K562 (cell line): ENCODE measurements at regions not wholly inside any gene's neighbourhood (a gene's known extent, or its start where the extent isn't known, plus 50 kb on each side); places are given as distances from the start of the nearest gene placed in this dataset.

Source experiments
- ATAC-seq: fragments of 200-7000 bp; cut with Tn5 transposase; 3 replicates; pipeline ENCODE4 v1.9.1; 2020; ENCODE audit warnings: moderate library complexity
- BruUV-seq: library from RNA; stranded (reverse); fragments of 400-500 nt; replicated peaks from 2 replicates; lab custom pipeline; 2021; lab: Mats Ljungman, UMichigan
- CTCF ChIA-PET: fragments of 300-600 bp; formaldehyde crosslinking; extraction: SDS; loops from one replicate; lab custom pipeline; 2021; ENCODE audit warnings: low intra/inter-chr PET ratio; lab: Yijun Ruan, JAX
- POLR2A ChIA-PET: fragments of 300-600, 350-650 bp; sonication (Branson Sonifier 250); formaldehyde crosslinking; extraction: SDS; loops from one replicate; lab custom pipeline; 2021; ENCODE audit warnings: antibody characterized with exemption, inconsistent platforms; lab: Yijun Ruan, JAX
- DNase-seq, 4 experiments: peaks; one replicate each; pipeline versions ENCODE4 v3.0.0 to v3.0.0-alpha.2; 2011 to 2018; ENCODE audit warnings: low spot score in 3 of 4, mixed read lengths in 3 of 4; ENCODE audit errors: extremely low read depth in 1 of 4
- FAIRE-seq: peaks from 2 replicates; lab custom pipeline; 2011; peaks lifted over from hg19 to GRCh38; lab: Jason Lieb, UNC
- H2AFZ ChIP-seq: 2 replicates; pipeline ENCODE4 v1.6.0; 2011; ENCODE audit warnings: low read depth, low read length, control low read depth, inconsistent platforms
- H3K27ac ChIP-seq: fragments of 200-600 bp; 3 replicates; pipeline ENCODE4 v1.8.0; 2011; ENCODE audit warnings: low read depth, mild to moderate bottlenecking, control low read depth, inconsistent platforms, low read length, moderate library complexity, mixed read lengths; ENCODE audit errors: extremely low read depth
- H3K27me3 ChIP-seq, 2 experiments: fragments of 300-600 bp in 1 of 2; 2 replicates in 1 of 2; 3 replicates in 1 of 2; pipeline versions ENCODE4 v1.6.0 to v1.8.0; 2011; ENCODE audit warnings: inconsistent platforms in 2 of 2, low read length in 2 of 2, mild to moderate bottlenecking in 1 of 2, mixed read lengths in 1 of 2, moderate library complexity in 1 of 2; ENCODE audit not compliant: control insufficient read depth in 2 of 2, insufficient read depth in 2 of 2
- H3K36me3 ChIP-seq: fragments of 300-600 bp; 3 replicates; pipeline ENCODE4 v1.8.0; 2011; ENCODE audit warnings: mild to moderate bottlenecking, low read length, inconsistent platforms; ENCODE audit not compliant: control insufficient read depth, insufficient read depth
- H3K4me1 ChIP-seq, 2 experiments: fragments of 200-600 bp in 1 of 2; replicated peaks in 1 of 2; 2 replicates in 1 of 2; 3 replicates in 1 of 2; pipeline versions ENCODE4 v1.5.1 to v1.8.0; 2011; ENCODE audit warnings: inconsistent platforms in 2 of 2, low read length in 2 of 2, mild to moderate bottlenecking in 1 of 2, mixed read lengths in 1 of 2, moderate library complexity in 1 of 2; ENCODE audit not compliant: control insufficient read depth in 2 of 2, insufficient read depth in 2 of 2
- H3K4me2 ChIP-seq: 2 replicates; pipeline ENCODE4 v1.6.1; 2011; ENCODE audit warnings: low read length, control low read depth, inconsistent platforms, mixed read lengths; ENCODE audit not compliant: insufficient read depth
- H3K4me3 ChIP-seq: fragments of 200-600 bp; sonication (generic), shearing (Covaris generic); 2 replicates; pipeline ENCODE4 v1.5.1; 2016; ENCODE audit warnings: control low read depth, inconsistent platforms
- H3K79me2 ChIP-seq: fragments of 200-600 bp; 3 replicates; pipeline ENCODE4 v1.8.0; 2011; ENCODE audit warnings: low read length, inconsistent platforms; ENCODE audit not compliant: control insufficient read depth, insufficient read depth
- H3K9ac ChIP-seq, 2 experiments: 2 replicates each; pipeline versions ENCODE4 v1.6.0 to v1.6.1; 2011; ENCODE audit warnings: low read depth in 2 of 2, low read length in 2 of 2, control low read depth in 1 of 2, inconsistent platforms in 1 of 2, mild to moderate bottlenecking in 1 of 2, mixed read lengths in 1 of 2; ENCODE audit not compliant: insufficient read depth in 1 of 2
- H3K9me1 ChIP-seq: one replicate; pipeline ENCODE4 v1.6.0; 2011; ENCODE audit warnings: inconsistent platforms, mild to moderate bottlenecking, low read length, moderate library complexity; ENCODE audit not compliant: control insufficient read depth, insufficient read depth
- H3K9me3 ChIP-seq: replicated peaks from 2 replicates; pipeline ENCODE4 v1.5.1; 2011; ENCODE audit warnings: low read depth, low read length, inconsistent platforms; ENCODE audit not compliant: control insufficient read depth, insufficient read depth
- H4K20me1 ChIP-seq: replicated peaks from 2 replicates; pipeline ENCODE4 v1.6.1; 2011; ENCODE audit warnings: low read length, inconsistent platforms, mixed read lengths; ENCODE audit not compliant: control insufficient read depth, insufficient read depth
- NFIX ChIP-seq: fragments of 250-450 bp; sonication (Bioruptor Pico); IDR thresholded peaks from 2 replicates; pipeline ENCODE4 v1.4.0; 2020; ENCODE audit warnings: low read depth, mild to moderate bottlenecking, moderate library complexity
- NFXL1 ChIP-seq: fragments of 450-650 bp; formaldehyde crosslinking; IDR thresholded peaks from 2 replicates; pipeline ENCODE4 v1.4.0; 2021; ENCODE audit warnings: mild to moderate bottlenecking
- PHB ChIP-seq: fragments of 250-450 bp; sonication (Bioruptor Pico); IDR thresholded peaks from 2 replicates; pipeline ENCODE4 v1.5.0; 2021
- TAF15 ChIP-seq: fragments of 200-400 bp; formaldehyde crosslinking; IDR thresholded peaks from 2 replicates; pipeline ENCODE4 v1.6.1; 2017; ENCODE audit warnings: mild to moderate bottlenecking, low read depth, low read length, moderate library complexity
- ZBTB17 ChIP-seq: fragments of 450-650 bp; formaldehyde crosslinking; IDR thresholded peaks from 2 replicates; pipeline ENCODE4 v1.4.0; 2020; ENCODE audit warnings: mild to moderate bottlenecking
- ZKSCAN3 ChIP-seq: fragments of 250-450 bp; sonication (Bioruptor Pico); IDR thresholded peaks from 2 replicates; pipeline ENCODE4 v1.4.0; 2020
- WGBS: fragments of 100-300 bp; shearing (Covaris generic); methylation state at CpG from one replicate; pipeline ENCODE4 v1.1.6; 2016; ENCODE audit warnings: low coverage, mixed read lengths; ENCODE audit not compliant: insufficient coverage; ENCODE audit errors: missing lambda C conversion rate; 5-methylcytosine and 5-hydroxymethylcytosine counted together
- in situ Hi-C: fragments of 300-500 bp; cut with MboI; formaldehyde crosslinking; loops from 4 replicates; pipeline ENCODE4 v1.15.0; 2018; ENCODE audit warnings: inconsistent platforms, mixed read lengths
- intact Hi-C: fragments of 100-400 bp; cut with micrococcal nuclease; formaldehyde crosslinking; loops from 2 replicates; pipeline ENCODE4 v1.14.2; 2022
- TF ChIP-seq, protein P1 (sequence below): fragments of 250-450 bp; sonication (Bioruptor Pico); IDR thresholded peaks from 2 replicates; pipeline ENCODE4 v1.8.0; 2021; ENCODE audit warnings: moderate library complexity, mild to moderate bottlenecking, inconsistent platforms
- TF ChIP-seq, protein P2 (sequence below): fragments of 250-450 bp; sonication (Bioruptor Pico); IDR thresholded peaks from 2 replicates; pipeline ENCODE4 v1.8.0; 2022; ENCODE audit warnings: moderate library complexity, mild to moderate bottlenecking, inconsistent platforms

DNA sequence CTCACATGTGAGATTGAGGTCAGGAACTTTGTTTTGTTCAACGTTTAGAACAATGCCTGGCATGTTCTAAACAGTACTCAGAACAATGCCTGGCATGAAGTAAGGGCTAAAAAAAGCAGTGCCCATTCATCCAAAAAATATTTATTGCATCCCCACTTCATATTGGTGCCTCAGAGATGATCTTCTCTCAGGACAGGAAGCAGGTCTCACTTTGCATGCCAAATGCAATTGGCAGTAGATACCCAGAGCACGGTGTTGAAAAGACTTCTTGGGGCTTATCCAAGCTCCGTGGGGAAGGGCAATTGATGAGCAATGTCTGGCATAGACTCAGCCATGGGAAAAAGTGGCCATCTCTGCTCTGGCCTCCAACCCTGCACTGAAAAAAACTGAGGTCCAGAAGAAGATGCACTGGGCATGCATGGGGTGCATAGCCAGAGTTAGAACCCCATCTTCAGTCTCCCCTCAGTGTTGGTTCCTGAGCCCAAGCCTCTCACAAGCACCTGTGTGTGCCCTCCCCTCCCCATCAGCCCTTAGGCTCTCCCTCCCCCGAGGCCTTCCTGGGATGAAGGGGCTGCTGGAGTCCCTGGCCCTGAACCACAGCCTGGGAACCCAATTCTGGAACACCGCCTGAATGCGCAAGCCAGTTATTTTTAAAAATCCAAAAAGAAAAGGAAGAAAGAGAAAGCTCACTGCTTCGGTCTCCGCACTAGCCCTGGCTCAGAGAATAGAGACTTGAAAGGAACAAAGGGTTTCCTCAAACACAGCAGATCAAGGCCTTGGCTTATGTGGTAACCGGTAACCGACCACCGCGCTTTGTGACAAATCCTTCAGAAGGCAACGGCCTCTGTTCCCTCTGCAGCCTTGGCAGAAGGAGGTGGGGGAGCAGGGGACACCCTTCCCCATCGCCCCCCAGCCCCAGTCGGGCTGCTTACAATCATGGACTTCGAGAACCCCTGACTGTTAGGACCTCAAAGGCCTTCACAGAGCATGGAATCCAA lies 78.5 kb upstream of the SIRPA start:
- no peaks in the 10 kb centered on the region for H3K36me3 ChIP-seq
- no TSS peak for BruUV-seq
- no peaks in the 10 kb centered on the region for H3K4me1 ChIP-seq
- 0 out of 5 replicates have a peak, but pooled peaks cover 0 to 6% of the 10 kb centered on the region in 2 experiments for H3K27me3 ChIP-seq
- FAIRE-seq (no peak), DNase-seq (no peak), ATAC-seq (no peak)
- ChIA-PET CTCF (no interaction called here), POLR2A (no interaction called here)
- H3K27ac ChIP-seq = no peak overlapping the region
- H3K79me2 ChIP-seq = no peaks in the 10 kb centered on the region
- intact Hi-C loops = no loop called here
- WGBS = 2% methylated on average over 13 of the region's 16 CpGs
- no peaks in the 10 kb centered on the region for H4K20me1 ChIP-seq
- H3K9ac ChIP-seq = no peak overlapping the region
- in situ Hi-C loops = no loop called here
- H3K9me3 ChIP-seq = no peaks in the 10 kb centered on the region
- no peak overlapping the region for H3K4me2 ChIP-seq
- TF ChIP-seq ZKSCAN3 (no peak), PHB (CRISPR knock-in tag) (no peak), NFXL1 (no peak), TAF15 (no peak), ZBTB17 (CRISPR knock-in tag) (no peak), NFIX (CRISPR knock-in tag) (no peak)
- TF ChIP-seq, protein P1, sequence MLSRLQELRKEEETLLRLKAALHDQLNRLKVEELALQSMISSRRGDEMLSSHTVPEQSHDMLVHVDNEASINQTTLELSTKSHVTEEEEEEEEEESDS = no peak
- TF ChIP-seq, protein P2, sequence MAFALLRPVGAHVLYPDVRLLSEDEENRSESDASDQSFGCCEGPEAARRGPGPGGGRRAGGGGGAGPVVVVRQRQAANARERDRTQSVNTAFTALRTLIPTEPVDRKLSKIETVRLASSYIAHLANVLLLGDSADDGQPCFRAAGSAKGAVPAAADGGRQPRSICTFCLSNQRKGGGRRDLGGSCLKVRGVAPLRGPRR = no peak
- H3K9me1 ChIP-seq = no peaks in the 10 kb centered on the region
- no peak overlapping the region for H2AFZ ChIP-seq
- no peak overlapping the region for H3K4me3 ChIP-seq
